GM19452 (cell line): ENCODE measurements at regions not wholly inside any gene's neighbourhood (a gene's known extent, or its start where the extent isn't known, plus 50 kb on each side); places are given as distances from the start of the nearest gene placed in this dataset.
"Not testable (repeated sequence)": the region's sequence is repeated elsewhere in the genome, so short reads cannot be mapped to it uniquely, and the experiment has no call there.

ENCODE experiments used
- ATAC-seq: cut with Tn5 transposase; IDR thresholded peaks from one replicate; pipeline ENCODE4 v1.9.1; 2021; ENCODE audit not compliant: unreplicated experiment

- ATAC-seq, result no peak
Measured at GRCh38 chrX:769796-770195, 139.2 kb downstream of the SHOX start.

GRCh38 chrX:768596-768995 lies 138.0 kb downstream of the SHOX start:
- no peak for ATAC-seq

- ATAC-seq, result no peak
Measured at GRCh38 chrX:758917-759316, 128.3 kb downstream of the SHOX start.

- ATAC-seq, result no peak
Measured at GRCh38 chrX:750812-751211, 120.2 kb downstream of the SHOX start.

GRCh38 chrX:750263-750662 lies 119.7 kb downstream of the SHOX start:
- ATAC-seq, result no peak

GRCh38 chrX:747176-747575 lies 116.6 kb downstream of the SHOX start:
- no peak for ATAC-seq

- ATAC-seq, result no peak
Measured at GRCh38 chrX:739611-740010, 109.0 kb downstream of the SHOX start.

GRCh38 chrX:737021-737420 lies 106.4 kb downstream of the SHOX start:
- not testable (repeated sequence) for ATAC-seq

- no peak for ATAC-seq
Measured at GRCh38 chrX:734362-734761, 103.8 kb downstream of the SHOX start.

GRCh38 chrX:733961-734360 lies 103.4 kb downstream of the SHOX start:
- no peak for ATAC-seq

GRCh38 chrX:729583-730409 lies 99.2 kb downstream of the SHOX start:
- ATAC-seq, result no peak

- not testable (repeated sequence) for ATAC-seq
Measured at GRCh38 chrX:729101-729500, 98.5 kb downstream of the SHOX start.

GRCh38 chrX:728639-729038 lies 98.0 kb downstream of the SHOX start:
- ATAC-seq, result not testable (repeated sequence)

- ATAC-seq, result no peak
Measured at GRCh38 chrX:727738-728621, 97.4 kb downstream of the SHOX start.

- ATAC-seq, result no peak
Measured at GRCh38 chrX:725971-726370, 95.4 kb downstream of the SHOX start.

GRCh38 chrX:724256-724655 lies 93.7 kb downstream of the SHOX start:
- no peak for ATAC-seq

- ATAC-seq, result no peak
Measured at GRCh38 chrX:723781-724180, 93.2 kb downstream of the SHOX start.

GRCh38 chrX:721354-721753 lies 90.8 kb downstream of the SHOX start:
- ATAC-seq, result no peak

- no peak for ATAC-seq
Measured at GRCh38 chrX:720825-721224, 90.2 kb downstream of the SHOX start.

GRCh38 chrX:720250-720649 lies 89.7 kb downstream of the SHOX start:
- no peak for ATAC-seq

GRCh38 chrX:716136-716535 lies 85.5 kb downstream of the SHOX start:
- no peak for ATAC-seq

GRCh38 chrX:714131-714530 lies 83.5 kb downstream of the SHOX start:
- no peak for ATAC-seq
